Fibroblast of pulmonary artery (primary cell): ENCODE measurements at regions not wholly inside any gene's neighbourhood (a gene's known extent, or its start where the extent isn't known, plus 50 kb on each side); places are given as distances from the start of the nearest gene placed in this dataset.

Experiments used
- DNase-seq: peaks from one replicate; pipeline ENCODE4 v3.0.0-alpha.2; 2010; ENCODE audit warnings: low read depth
- H3K4me3 ChIP-seq: replicated peaks from 2 replicates; pipeline ENCODE4 v1.5.1; 2011; ENCODE audit warnings: low read depth, mild to moderate bottlenecking, control low read depth, low read length, moderate library complexity
- TF ChIP-seq, protein P1 (sequence below): IDR thresholded peaks from 2 replicates; pipeline ENCODE4 v1.5.1; 2011; ENCODE audit warnings: mild to moderate bottlenecking, control low read depth, low read length, inconsistent platforms; ENCODE audit errors: missing control alignments

DNA sequence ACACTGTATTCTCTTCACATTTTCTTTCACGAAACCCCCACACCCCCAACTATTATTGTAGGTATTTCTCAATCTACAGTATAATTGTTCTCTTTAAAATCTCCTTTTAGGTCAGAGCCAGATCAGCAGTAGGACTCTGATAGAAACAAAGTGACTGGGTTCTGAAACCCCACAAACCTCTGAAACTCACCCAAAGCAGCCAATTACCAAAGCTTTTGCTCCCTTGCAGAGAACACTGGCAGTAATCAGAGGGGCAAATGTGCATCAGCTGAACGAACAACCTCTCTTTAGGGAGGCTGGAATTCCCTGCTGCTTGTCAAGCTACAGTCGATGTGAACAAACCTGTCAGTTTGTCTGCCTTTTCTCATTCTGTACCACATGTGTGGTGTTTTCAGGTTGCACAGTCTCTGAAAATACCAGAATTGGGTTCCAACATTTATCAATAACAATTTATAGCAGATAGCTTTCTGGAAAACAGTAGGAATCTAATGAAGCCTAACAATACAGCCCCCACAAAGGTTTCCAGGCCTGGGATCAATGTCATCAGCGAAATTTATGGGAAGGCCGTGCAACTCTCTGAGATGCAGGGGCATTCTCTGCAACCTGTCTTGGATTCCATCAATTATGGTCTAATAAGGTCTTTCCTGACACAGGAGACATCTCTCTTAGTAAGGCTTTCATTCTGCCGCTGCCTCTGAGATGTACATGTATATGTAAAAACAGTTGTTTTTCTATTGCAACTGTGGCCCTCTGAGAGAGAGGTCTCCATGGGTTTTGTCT is 395.9 kb downstream of the GPAT3 start:
- DNase-seq, result no peak
- no peak overlapping the region for H3K4me3 ChIP-seq
- TF ChIP-seq, protein P1, sequence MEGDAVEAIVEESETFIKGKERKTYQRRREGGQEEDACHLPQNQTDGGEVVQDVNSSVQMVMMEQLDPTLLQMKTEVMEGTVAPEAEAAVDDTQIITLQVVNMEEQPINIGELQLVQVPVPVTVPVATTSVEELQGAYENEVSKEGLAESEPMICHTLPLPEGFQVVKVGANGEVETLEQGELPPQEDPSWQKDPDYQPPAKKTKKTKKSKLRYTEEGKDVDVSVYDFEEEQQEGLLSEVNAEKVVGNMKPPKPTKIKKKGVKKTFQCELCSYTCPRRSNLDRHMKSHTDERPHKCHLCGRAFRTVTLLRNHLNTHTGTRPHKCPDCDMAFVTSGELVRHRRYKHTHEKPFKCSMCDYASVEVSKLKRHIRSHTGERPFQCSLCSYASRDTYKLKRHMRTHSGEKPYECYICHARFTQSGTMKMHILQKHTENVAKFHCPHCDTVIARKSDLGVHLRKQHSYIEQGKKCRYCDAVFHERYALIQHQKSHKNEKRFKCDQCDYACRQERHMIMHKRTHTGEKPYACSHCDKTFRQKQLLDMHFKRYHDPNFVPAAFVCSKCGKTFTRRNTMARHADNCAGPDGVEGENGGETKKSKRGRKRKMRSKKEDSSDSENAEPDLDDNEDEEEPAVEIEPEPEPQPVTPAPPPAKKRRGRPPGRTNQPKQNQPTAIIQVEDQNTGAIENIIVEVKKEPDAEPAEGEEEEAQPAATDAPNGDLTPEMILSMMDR, result no peak

DNA sequence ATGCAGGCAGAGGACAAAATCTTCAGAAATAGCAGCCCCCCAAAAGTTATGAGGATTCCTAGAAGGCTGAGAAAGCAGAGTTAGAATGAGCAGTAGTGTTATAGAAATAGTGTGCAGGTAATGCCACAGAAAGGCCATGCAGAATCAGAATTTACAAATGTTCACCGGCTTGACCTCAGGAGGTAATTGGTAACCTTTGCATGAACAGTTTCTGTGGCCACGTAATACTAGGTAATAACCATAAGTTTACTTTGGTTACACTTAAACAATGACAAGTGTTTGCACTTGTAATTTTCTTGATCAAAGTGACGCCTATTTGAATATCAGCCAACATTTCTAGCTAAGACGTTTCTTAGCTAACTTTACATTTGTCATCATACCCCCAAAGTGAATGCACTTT is 393.6 kb downstream of the GPAT3 start:
- no peak for DNase-seq
- TF ChIP-seq, protein P1, result no peak
- H3K4me3 ChIP-seq, result no peak overlapping the region

DNA sequence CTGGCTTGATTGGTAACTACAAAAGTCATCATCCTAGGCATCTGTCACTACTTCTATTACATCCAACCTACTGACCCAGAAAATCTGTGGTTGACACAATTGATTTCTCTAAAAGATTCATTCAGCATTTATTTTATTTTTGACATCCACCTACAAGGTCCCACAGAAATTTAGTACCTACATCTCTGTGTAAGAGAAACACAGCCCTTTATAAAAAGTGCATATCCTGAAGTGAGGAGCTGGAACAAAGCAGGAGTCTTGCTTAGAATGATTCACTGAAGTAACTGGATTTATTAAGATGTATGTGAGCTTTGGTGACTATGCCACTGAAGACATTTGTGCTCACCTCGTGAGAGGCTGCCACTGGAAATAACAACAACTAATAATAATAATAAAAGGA is 391.0 kb downstream of the GPAT3 start:
- DNase-seq, result no peak
- H3K4me3 ChIP-seq, result no peak overlapping the region
- TF ChIP-seq, protein P1, result no peak

DNA sequence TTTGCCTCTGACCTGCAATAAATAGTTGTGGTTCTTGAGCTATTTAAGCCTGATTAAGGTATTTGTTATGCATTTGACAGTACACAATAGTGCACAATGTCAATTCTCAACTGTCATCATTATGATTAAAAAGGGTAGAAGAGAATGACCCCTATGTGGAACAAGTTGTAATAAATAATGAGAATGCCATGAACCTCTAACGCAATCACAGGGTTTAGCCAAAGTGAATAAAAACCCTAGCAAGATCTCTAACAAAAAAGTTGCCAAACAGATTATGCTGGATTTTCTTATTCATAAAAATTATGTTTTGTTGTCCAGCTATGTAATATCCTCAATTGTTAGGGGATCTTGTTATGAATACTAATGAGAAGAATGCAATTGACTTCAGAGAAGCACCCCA is 387.4 kb downstream of the GPAT3 start:
- TF ChIP-seq, protein P1, result no peak
- DNase-seq, result no peak
- no peak overlapping the region for H3K4me3 ChIP-seq

DNA sequence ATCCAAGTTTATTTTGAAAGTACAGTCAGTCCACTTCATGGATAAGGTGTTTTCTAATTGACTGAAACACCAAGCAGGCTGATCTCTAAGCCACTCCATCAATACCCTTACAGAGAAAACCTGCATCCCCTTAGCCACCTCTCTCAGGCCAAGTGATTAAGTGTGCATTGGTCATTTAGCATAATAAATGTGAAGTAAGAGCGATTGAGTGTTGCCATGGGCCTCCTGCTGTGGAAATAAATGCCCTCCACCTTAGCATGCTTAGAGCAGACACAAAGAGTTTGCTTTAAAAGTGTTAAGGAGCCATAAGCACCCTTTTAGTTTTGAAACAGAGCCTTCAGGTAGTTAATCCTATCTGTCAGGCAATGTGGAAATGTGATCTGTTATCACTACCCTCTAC is 386.5 kb downstream of the GPAT3 start:
- no peak for DNase-seq
- TF ChIP-seq, protein P1, result no peak
- H3K4me3 ChIP-seq, result no peak overlapping the region

DNA sequence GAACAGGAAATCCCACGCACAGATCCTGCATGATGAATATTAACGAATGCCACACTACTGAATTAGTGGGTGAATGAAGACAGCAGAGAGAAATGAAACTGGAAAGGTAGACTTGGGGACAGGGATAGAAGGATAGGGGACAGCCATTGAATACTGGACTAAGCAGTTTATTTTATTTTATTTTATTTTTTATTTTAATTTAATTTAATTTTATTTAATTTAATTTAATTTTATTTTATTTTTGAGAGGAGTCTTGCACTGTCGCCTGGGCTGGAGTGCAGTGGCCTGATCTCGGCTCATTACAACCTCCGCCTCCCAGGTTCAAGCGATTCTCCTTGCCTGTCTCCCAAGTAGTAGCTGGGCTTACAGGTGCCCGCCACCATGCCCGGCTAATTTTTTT is 385.2 kb downstream of the GPAT3 start:
- DNase-seq, result no peak
- TF ChIP-seq, protein P1, result no peak
- H3K4me3 ChIP-seq, result no peak overlapping the region

DNA sequence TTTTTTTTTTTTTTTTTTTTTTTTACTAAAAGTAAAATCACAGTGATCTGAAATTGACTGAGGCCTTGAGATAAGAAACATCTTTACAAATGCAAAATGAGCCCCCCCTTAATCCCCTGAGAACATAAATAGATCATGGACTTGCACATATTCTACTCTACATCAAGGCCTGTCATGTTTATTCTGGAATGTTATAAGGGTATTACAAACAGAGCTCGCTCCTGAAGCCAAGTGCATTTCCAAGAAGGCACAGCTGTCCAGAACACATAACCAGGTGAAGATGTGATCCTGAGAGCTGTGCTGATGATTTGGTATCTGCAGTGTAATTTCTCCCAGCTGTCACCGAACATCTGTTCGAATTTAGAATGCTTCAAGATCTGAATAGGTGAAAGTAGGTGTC is 384.5 kb downstream of the GPAT3 start:
- TF ChIP-seq, protein P1, result no peak
- DNase-seq, result no peak
- no peak overlapping the region for H3K4me3 ChIP-seq
